ENCODE measurements at regions not wholly inside any gene's neighbourhood (a gene's known extent, or its start where the extent isn't known, plus 50 kb on each side); places are given as distances from the start of the nearest gene placed in this dataset.

- DNase-seq (ENCODE audit: low read depth in 4 of 4, low spot score in 2 of 4), result peak in 1 of 4 donors; percentile 23
Observed at GRCh38 chr11:121801394-121801748, 314.6 kb downstream of the BLID start.

- peak in 3 of 4 donors; percentile 59 to 70 (median 70) for DNase-seq (ENCODE audit: low read depth in 4 of 4, low spot score in 2 of 4)
Observed at GRCh38 chr11:121800731-121801393, 315.2 kb downstream of the BLID start.

GRCh38 chr11:121800240-121800639 is 315.8 kb downstream of the BLID start:
- DNase-seq (ENCODE audit: low read depth in 4 of 4, low spot score in 2 of 4), result no peak

- DNase-seq (ENCODE audit: low read depth in 4 of 4, low spot score in 2 of 4), result no peak
Observed at GRCh38 chr11:121797496-121797895, 318.5 kb downstream of the BLID start.

- DNase-seq (ENCODE audit: low read depth in 4 of 4, low spot score in 2 of 4), result no peak
Observed at GRCh38 chr11:121795174-121795573, 320.8 kb downstream of the BLID start.

GRCh38 chr11:121794671-121795141 is 321.3 kb downstream of the BLID start:
- no peak for DNase-seq (ENCODE audit: low read depth in 4 of 4, low spot score in 2 of 4)

- DNase-seq (ENCODE audit: low read depth in 4 of 4, low spot score in 2 of 4), result no peak
Observed at GRCh38 chr11:121793916-121794315, 322.1 kb downstream of the BLID start.

GRCh38 chr11:121793291-121793690 is 322.7 kb downstream of the BLID start:
- no peak for DNase-seq (ENCODE audit: low read depth in 4 of 4, low spot score in 2 of 4)

- DNase-seq (ENCODE audit: low read depth in 4 of 4, low spot score in 2 of 4), result no peak
Observed at GRCh38 chr11:121792185-121792584, 323.8 kb downstream of the BLID start.

GRCh38 chr11:121790430-121790829 is 325.6 kb downstream of the BLID start:
- DNase-seq (ENCODE audit: low read depth in 4 of 4, low spot score in 2 of 4), result no peak

- no peak for DNase-seq (ENCODE audit: low read depth in 4 of 4, low spot score in 2 of 4)
Observed at GRCh38 chr11:121780971-121781370, 328.2 kb upstream of the SORL1-AS1 start.

- no peak for DNase-seq (ENCODE audit: low read depth in 4 of 4, low spot score in 2 of 4)
Observed at GRCh38 chr11:121777056-121777455, 324.3 kb upstream of the SORL1-AS1 start.

GRCh38 chr11:121775276-121775675 is 322.5 kb upstream of the SORL1-AS1 start:
- no peak for DNase-seq (ENCODE audit: low read depth in 4 of 4, low spot score in 2 of 4)

- DNase-seq (ENCODE audit: low read depth in 4 of 4, low spot score in 2 of 4), result no peak
Observed at GRCh38 chr11:121773076-121773475, 320.3 kb upstream of the SORL1-AS1 start.

- DNase-seq (ENCODE audit: low read depth in 4 of 4, low spot score in 2 of 4), result no peak
Observed at GRCh38 chr11:121770939-121771595, 318.3 kb upstream of the SORL1-AS1 start.

- no peak for DNase-seq (ENCODE audit: low read depth in 4 of 4, low spot score in 2 of 4)
Observed at GRCh38 chr11:121769191-121769590, 316.4 kb upstream of the SORL1-AS1 start.

GRCh38 chr11:121767433-121767832 is 314.7 kb upstream of the SORL1-AS1 start:
- DNase-seq (ENCODE audit: low read depth in 4 of 4, low spot score in 2 of 4), result no peak

GRCh38 chr11:121766991-121767390 is 314.2 kb upstream of the SORL1-AS1 start:
- no peak for DNase-seq (ENCODE audit: low read depth in 4 of 4, low spot score in 2 of 4)

- no peak for DNase-seq (ENCODE audit: low read depth in 4 of 4, low spot score in 2 of 4)
Observed at GRCh38 chr11:121766166-121766565, 313.4 kb upstream of the SORL1-AS1 start.

- DNase-seq (ENCODE audit: low read depth in 4 of 4, low spot score in 2 of 4), result no peak
Observed at GRCh38 chr11:121763526-121763925, 310.8 kb upstream of the SORL1-AS1 start.

- DNase-seq (ENCODE audit: low read depth in 4 of 4, low spot score in 2 of 4), result no peak
Observed at GRCh38 chr11:121762820-121763219, 310.1 kb upstream of the SORL1-AS1 start.

- no peak for DNase-seq (ENCODE audit: low read depth in 4 of 4, low spot score in 2 of 4)
Observed at GRCh38 chr11:121761186-121761585, 308.4 kb upstream of the SORL1-AS1 start.

All from left renal cortex interstitium (tissue), 4 donors.